ENCODE measurements at regions not wholly inside any gene's neighbourhood (a gene's known extent, or its start where the extent isn't known, plus 50 kb on each side); places are given as distances from the start of the nearest gene placed in this dataset.

GRCh38 chr2:134164306-134164705, 89.6 kb upstream of the MGAT5 start:
- intact Hi-C loops (cut with micrococcal nuclease), result loop anchor here (5.0 kb wide), 1 partner anchor 43 kb away; no protein-coding TSS in a partner anchor
- no peak overlapping the region for H3K27ac ChIP-seq (ENCODE audit: extremely low read depth, low read depth, low read length)
- H3K36me3 ChIP-seq (ENCODE audit: control insufficient read depth, insufficient read depth, low read length), result no peaks in the 10 kb centered on the region
- ATAC-seq (no peak), FAIRE-seq (no peak), DNase-seq (ENCODE audit: extremely low read depth in 1 of 4, low spot score in 3 of 4) (no peak)
- H3K9ac ChIP-seq (ENCODE audit: insufficient read depth in 1 of 2, low read depth in 2 of 2, low read length in 2 of 2), result no peak overlapping the region
- no peaks in the 10 kb centered on the region for H4K20me1 ChIP-seq (replicated peaks; ENCODE audit: control insufficient read depth, insufficient read depth, low read length)
- ChIA-PET CTCF (ENCODE audit: low intra/inter-chr PET ratio) (no interaction called here), POLR2A (no interaction called here)
- no peaks in the 10 kb centered on the region for H3K27me3 ChIP-seq (ENCODE audit: control insufficient read depth in 2 of 2, insufficient read depth in 2 of 2, low read length in 2 of 2)
- BruUV-seq (replicated peaks), result no TSS peak
- 0 out of 3 replicates have a peak, but pooled peaks cover 7% of the 10 kb centered on the region for H3K79me2 ChIP-seq (ENCODE audit: control insufficient read depth, insufficient read depth, low read length)
- no peak overlapping the region for H3K4me2 ChIP-seq (ENCODE audit: insufficient read depth, low read length)
- no peaks in the 10 kb centered on the region for H3K9me1 ChIP-seq (ENCODE audit: control insufficient read depth, insufficient read depth, low read length)
- H2AFZ ChIP-seq (ENCODE audit: low read depth, low read length), result no peak overlapping the region
- peaks cover 19 to 22% of the 10 kb centered on the region in 2 experiments for H3K4me1 ChIP-seq (replicated peaks in 1 of 2; ENCODE audit: control insufficient read depth in 2 of 2, insufficient read depth in 2 of 2, low read length in 2 of 2)
- in situ Hi-C loops (cut with MboI), result no loop called here
- H3K9me3 ChIP-seq (replicated peaks; ENCODE audit: control insufficient read depth, insufficient read depth, low read depth, low read length), result no peaks in the 10 kb centered on the region
- no peak overlapping the region for H3K4me3 ChIP-seq
- TF ChIP-seq SMAD4 (CRISPR knock-in tag; conservative IDR thresholded peaks at IDR 0.05) (no peak), FOXA1 (IDR thresholded peaks at IDR 0.05; ENCODE audit: borderline replicate concordance) (no peak), ZNF184 (CRISPR knock-in tag; IDR thresholded peaks at IDR 0.05) (no peak), PYGO2 (tag; IDR thresholded peaks at IDR 0.05) (no peak), ZSCAN32 (CRISPR knock-in tag; IDR thresholded peaks at IDR 0.05) (no peak), SNAPC5 (CRISPR knock-in tag; IDR thresholded peaks at IDR 0.05) (no peak), KLF13 (tag; IDR thresholded peaks at IDR 0.05; ENCODE audit: borderline replicate concordance, low read depth) (no peak), EHMT2 (IDR thresholded peaks at IDR 0.05) (no peak)
- TF ChIP-seq, protein P1, sequence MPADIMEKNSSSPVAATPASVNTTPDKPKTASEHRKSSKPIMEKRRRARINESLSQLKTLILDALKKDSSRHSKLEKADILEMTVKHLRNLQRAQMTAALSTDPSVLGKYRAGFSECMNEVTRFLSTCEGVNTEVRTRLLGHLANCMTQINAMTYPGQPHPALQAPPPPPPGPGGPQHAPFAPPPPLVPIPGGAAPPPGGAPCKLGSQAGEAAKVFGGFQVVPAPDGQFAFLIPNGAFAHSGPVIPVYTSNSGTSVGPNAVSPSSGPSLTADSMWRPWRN (IDR thresholded peaks at IDR 0.05; ENCODE audit: low read depth), result no peak
- TF ChIP-seq, protein P2, sequence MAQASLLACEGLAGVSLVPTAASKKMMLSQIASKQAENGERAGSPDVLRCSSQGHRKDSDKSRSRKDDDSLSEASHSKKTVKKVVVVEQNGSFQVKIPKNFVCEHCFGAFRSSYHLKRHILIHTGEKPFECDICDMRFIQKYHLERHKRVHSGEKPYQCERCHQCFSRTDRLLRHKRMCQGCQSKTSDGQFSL (CRISPR knock-in tag; IDR thresholded peaks at IDR 0.05), result no peak
- TF ChIP-seq, protein P2 (tag; IDR thresholded peaks at IDR 0.05), result no peak
